ENCODE measurements at regions not wholly inside any gene's neighbourhood (a gene's known extent, or its start where the extent isn't known, plus 50 kb on each side); places are given as distances from the start of the nearest gene placed in this dataset.

DNA sequence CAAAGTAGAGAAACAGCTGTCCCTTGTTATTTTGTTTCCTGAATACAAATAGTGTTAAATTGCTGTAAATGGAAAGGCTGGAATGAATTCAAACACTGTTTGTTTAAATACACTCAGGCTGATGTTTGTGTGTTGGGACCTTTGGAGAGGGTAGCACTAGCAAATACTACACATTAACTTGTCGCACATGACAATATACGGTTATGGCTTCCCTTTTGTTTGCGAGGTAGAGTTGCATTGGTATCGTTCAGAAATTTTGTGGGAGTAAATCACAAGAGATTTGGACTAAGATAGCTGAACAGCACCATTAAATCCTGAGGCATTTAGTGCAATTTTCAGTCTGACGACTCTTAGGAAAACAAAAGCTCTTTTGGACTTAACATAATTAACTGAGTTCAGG lies 213.0 kb upstream of the ROBO2 start:
- no peaks in the 10 kb centered on the region for H3K9me3 ChIP-seq (replicated peaks in 1 of 3)
- intact Hi-C loops (cut with DNase I): no loop called here
- WGBS, 4 donors: 43 to 49% (median 44%) methylated on average over 5 of the region's 5 CpGs
- no peaks in the 10 kb centered on the region for H3K4me1 ChIP-seq (replicated peaks in 1 of 2)
- DNase-seq: no peak
- TF ChIP-seq, protein P1, sequence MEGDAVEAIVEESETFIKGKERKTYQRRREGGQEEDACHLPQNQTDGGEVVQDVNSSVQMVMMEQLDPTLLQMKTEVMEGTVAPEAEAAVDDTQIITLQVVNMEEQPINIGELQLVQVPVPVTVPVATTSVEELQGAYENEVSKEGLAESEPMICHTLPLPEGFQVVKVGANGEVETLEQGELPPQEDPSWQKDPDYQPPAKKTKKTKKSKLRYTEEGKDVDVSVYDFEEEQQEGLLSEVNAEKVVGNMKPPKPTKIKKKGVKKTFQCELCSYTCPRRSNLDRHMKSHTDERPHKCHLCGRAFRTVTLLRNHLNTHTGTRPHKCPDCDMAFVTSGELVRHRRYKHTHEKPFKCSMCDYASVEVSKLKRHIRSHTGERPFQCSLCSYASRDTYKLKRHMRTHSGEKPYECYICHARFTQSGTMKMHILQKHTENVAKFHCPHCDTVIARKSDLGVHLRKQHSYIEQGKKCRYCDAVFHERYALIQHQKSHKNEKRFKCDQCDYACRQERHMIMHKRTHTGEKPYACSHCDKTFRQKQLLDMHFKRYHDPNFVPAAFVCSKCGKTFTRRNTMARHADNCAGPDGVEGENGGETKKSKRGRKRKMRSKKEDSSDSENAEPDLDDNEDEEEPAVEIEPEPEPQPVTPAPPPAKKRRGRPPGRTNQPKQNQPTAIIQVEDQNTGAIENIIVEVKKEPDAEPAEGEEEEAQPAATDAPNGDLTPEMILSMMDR (IDR thresholded peaks at IDR 0.05): no peak
- no peak for TF ChIP-seq POLR2A (IDR thresholded peaks at IDR 0.05)
- no peaks in the 10 kb centered on the region for H3K36me3 ChIP-seq (replicated peaks in 1 of 2)
- H3K4me3 ChIP-seq: no peak overlapping the region
- H3K27ac ChIP-seq: no peak overlapping the region
- no peaks in the 10 kb centered on the region for H3K27me3 ChIP-seq

DNA sequence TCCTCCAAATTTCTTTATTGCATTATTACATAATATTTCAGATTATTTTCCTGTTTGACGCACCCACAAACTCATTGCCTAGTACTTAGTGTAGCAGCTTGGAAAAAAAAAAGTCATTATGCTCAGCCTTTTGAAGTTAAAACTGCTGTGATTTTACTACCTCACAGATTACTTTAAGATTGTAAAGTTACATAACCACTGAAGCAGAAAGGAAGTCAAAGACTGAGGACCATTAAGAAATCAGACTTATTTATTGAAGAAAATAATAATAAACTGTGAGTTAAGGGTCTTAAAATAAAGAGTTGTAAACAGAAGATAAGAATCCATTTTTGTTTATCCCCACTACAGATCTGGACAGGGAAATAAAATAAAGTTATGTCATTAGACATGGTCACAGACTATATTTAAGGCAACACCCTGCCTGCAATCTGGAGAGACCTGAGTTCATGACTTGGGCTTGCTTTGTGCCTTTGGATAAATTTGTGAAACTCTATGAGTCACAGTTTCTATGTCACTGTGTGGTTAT lies 212.1 kb upstream of the ROBO2 start:
- no peaks in the 10 kb centered on the region for H3K9me3 ChIP-seq (replicated peaks in 1 of 3)
- H3K36me3 ChIP-seq (replicated peaks in 1 of 2): no peaks in the 10 kb centered on the region
- DNase-seq: no peak
- H3K27me3 ChIP-seq: no peaks in the 10 kb centered on the region
- intact Hi-C loops (cut with DNase I): no loop called here
- no peak overlapping the region for H3K27ac ChIP-seq
- TF ChIP-seq, protein P1 (IDR thresholded peaks at IDR 0.05): no peak
- no peak for TF ChIP-seq POLR2A (IDR thresholded peaks at IDR 0.05)
- no peak overlapping the region for H3K4me3 ChIP-seq
- no peaks in the 10 kb centered on the region for H3K4me1 ChIP-seq (replicated peaks in 1 of 2)
- WGBS, 4 donors: 30 to 68% (median 54%) methylated on average over 1 of the region's 1 CpG

DNA sequence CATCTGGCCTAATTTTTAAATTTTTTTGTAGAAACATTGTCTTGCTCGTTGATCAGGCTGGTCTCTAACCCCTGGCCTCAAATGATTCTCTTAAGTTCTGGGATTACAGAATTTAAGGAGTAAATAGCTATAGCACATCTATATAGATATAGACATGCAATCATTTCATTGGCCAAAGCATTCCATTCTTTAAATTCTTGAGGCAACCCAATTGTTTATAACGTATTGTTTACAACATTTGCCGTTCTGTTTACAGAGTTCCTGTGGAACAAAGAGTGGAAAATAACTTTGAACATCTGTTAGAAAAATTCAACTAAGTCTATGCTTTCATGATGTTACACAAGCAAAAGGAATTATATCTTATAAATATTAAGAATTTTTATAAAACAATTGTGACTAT lies 205.2 kb upstream of the ROBO2 start:
- Histone ChIP-seq H3K4me1 (replicated peaks in 1 of 2) (no peaks in the 10 kb centered on the region), H3K36me3 (replicated peaks in 1 of 2) (no peaks in the 10 kb centered on the region), H3K4me3 (no peak overlapping the region), H3K27me3 (no peaks in the 10 kb centered on the region), H3K9me3 (replicated peaks in 1 of 3) (peaks cover 0 to 5% (median 0%) of the 10 kb centered on the region in 3 donors), H3K27ac (no peak overlapping the region)
- DNase-seq: no peak
- TF ChIP-seq POLR2A (IDR thresholded peaks at IDR 0.05): no peak
- TF ChIP-seq, protein P1 (IDR thresholded peaks at IDR 0.05): no peak
- 71 to 83% (median 75%) methylated on average over 3 of the region's 3 CpGs for WGBS, 4 donors
- intact Hi-C loops (cut with DNase I): no loop called here

DNA sequence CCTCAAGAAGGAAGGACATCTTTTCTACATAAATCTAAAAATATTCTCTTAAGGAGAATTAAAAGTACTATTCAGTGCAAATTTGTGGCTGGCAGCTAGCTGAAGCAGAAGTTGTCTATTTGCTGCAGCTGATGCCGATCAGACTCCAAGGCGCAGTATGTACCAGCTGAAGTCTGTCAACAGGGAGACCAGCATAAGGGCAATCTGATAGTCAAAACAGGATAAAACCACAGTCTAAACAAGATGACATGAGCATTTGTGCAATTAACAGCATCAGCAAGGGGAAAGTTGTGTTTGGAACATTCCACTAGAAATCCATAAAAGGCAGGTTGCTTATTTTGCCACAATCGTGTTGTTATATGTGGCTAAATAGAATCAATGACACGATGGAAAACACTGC lies 198.2 kb upstream of the ROBO2 start:
- H3K9me3 ChIP-seq (replicated peaks in 1 of 3): no peaks in the 10 kb centered on the region
- no peaks in the 10 kb centered on the region for H3K4me1 ChIP-seq (replicated peaks in 1 of 2)
- DNase-seq: no peak
- no peak overlapping the region for H3K4me3 ChIP-seq
- H3K27me3 ChIP-seq: no peaks in the 10 kb centered on the region
- 74 to 79% (median 75%) methylated on average over 4 of the region's 4 CpGs for WGBS, 4 donors
- intact Hi-C loops (cut with DNase I): no loop called here
- H3K27ac ChIP-seq: no peak overlapping the region
- TF ChIP-seq, protein P1 (IDR thresholded peaks at IDR 0.05): no peak
- TF ChIP-seq POLR2A (IDR thresholded peaks at IDR 0.05): no peak
- H3K36me3 ChIP-seq (replicated peaks in 1 of 2): no peaks in the 10 kb centered on the region
